ENCODE measurements at regions not wholly inside any gene's neighbourhood (a gene's known extent, or its start where the extent isn't known, plus 50 kb on each side); places are given as distances from the start of the nearest gene placed in this dataset.

- Mint-ChIP-seq H3K4me3 (no peak overlapping the region), H3K9me3 (no peaks in the 10 kb centered on the region), H3K27ac (no peak overlapping the region), H3K27me3 (ENCODE audit: insufficient read depth) (peaks cover 15% of the 10 kb centered on the region), H3K4me1 (peaks cover 3% of the 10 kb centered on the region), H3K36me3 (ENCODE audit: low read depth) (no peaks in the 10 kb centered on the region)
- TF ChIP-seq CTCF (conservative IDR thresholded peaks at IDR 0.05), result no peak
- Histone ChIP-seq H3K9me3 (ENCODE audit: control insufficient read depth, low read length) (no peaks in the 10 kb centered on the region), H3K36me3 (ENCODE audit: control insufficient read depth, insufficient read depth, low read length) (no peaks in the 10 kb centered on the region), H3K4me1 (ENCODE audit: control insufficient read depth, insufficient read depth, low read length) (no peaks in the 10 kb centered on the region), H3K4me3 (ENCODE audit: low read length) (no peak overlapping the region), H3K27me3 (ENCODE audit: control insufficient read depth, insufficient read depth, low read length, poor library complexity, severe bottlenecking) (no peaks in the 10 kb centered on the region), H3K9ac (ENCODE audit: extremely low read depth, low read length, poor library complexity, severe bottlenecking) (no peak overlapping the region), H3K27ac (ENCODE audit: low read depth, low read length) (no peak overlapping the region)
- WGBS, 2 experiments (ENCODE audit: insufficient coverage in 1 of 2, insufficient read length in 1 of 2), result 0% methylated on average over 1 of the region's 1 CpG; no CpG with 5 or more reads in 1 of the 2 experiments
- DNase-seq, result peak; percentile 35
These were observed 166.1 kb upstream of the ETV3 start for GRCh38 chr1:157304271-157304670.

- Histone ChIP-seq H3K9ac (ENCODE audit: extremely low read depth, low read length, poor library complexity, severe bottlenecking) (no peak overlapping the region), H3K4me3 (ENCODE audit: low read length) (no peak overlapping the region), H3K9me3 (ENCODE audit: control insufficient read depth, low read length) (no peaks in the 10 kb centered on the region), H3K36me3 (ENCODE audit: control insufficient read depth, insufficient read depth, low read length) (no peaks in the 10 kb centered on the region), H3K4me1 (ENCODE audit: control insufficient read depth, insufficient read depth, low read length) (no peaks in the 10 kb centered on the region), H3K27me3 (ENCODE audit: control insufficient read depth, insufficient read depth, low read length, poor library complexity, severe bottlenecking) (no peaks in the 10 kb centered on the region), H3K27ac (ENCODE audit: low read depth, low read length) (no peak overlapping the region)
- H3K4me1 Mint-ChIP-seq, result peaks cover 3% of the 10 kb centered on the region
- no peaks in the 10 kb centered on the region for H3K36me3 Mint-ChIP-seq (ENCODE audit: low read depth)
- 89 to 100% methylated on average over 2 to 4 of the region's 4 CpGs for WGBS, 2 experiments (ENCODE audit: insufficient coverage in 1 of 2, insufficient read length in 1 of 2)
- H3K4me3 Mint-ChIP-seq, result no peak overlapping the region
- no peak overlapping the region for H3K27ac Mint-ChIP-seq
- TF ChIP-seq CTCF (conservative IDR thresholded peaks at IDR 0.05), result no peak
- peaks cover 5% of the 10 kb centered on the region for H3K27me3 Mint-ChIP-seq (ENCODE audit: insufficient read depth)
- no peaks in the 10 kb centered on the region for H3K9me3 Mint-ChIP-seq
- peak; percentile 23 for DNase-seq
These were observed 164.5 kb upstream of the ETV3 start for GRCh38 chr1:157302724-157303123.

GRCh38 chr1:157302199-157302497, 164.0 kb upstream of the ETV3 start:
- WGBS, 2 experiments (ENCODE audit: insufficient coverage in 1 of 2, insufficient read length in 1 of 2), result 86 to 96% methylated on average over 2 to 3 of the region's 3 CpGs

More at GRCh38 chr1:157302199-157302497, 164.0 kb upstream of the ETV3 start:
- Mint-ChIP-seq H3K4me1 (peaks cover 3% of the 10 kb centered on the region), H3K27me3 (ENCODE audit: insufficient read depth) (peaks cover 3% of the 10 kb centered on the region), H3K36me3 (ENCODE audit: low read depth) (no peaks in the 10 kb centered on the region), H3K27ac (no peak overlapping the region), H3K4me3 (no peak overlapping the region), H3K9me3 (no peaks in the 10 kb centered on the region)
- Histone ChIP-seq H3K9ac (ENCODE audit: extremely low read depth, low read length, poor library complexity, severe bottlenecking) (no peak overlapping the region), H3K4me1 (ENCODE audit: control insufficient read depth, insufficient read depth, low read length) (no peaks in the 10 kb centered on the region), H3K9me3 (ENCODE audit: control insufficient read depth, low read length) (no peaks in the 10 kb centered on the region), H3K27me3 (ENCODE audit: control insufficient read depth, insufficient read depth, low read length, poor library complexity, severe bottlenecking) (no peaks in the 10 kb centered on the region), H3K36me3 (ENCODE audit: control insufficient read depth, insufficient read depth, low read length) (no peaks in the 10 kb centered on the region), H3K4me3 (ENCODE audit: low read length) (no peak overlapping the region), H3K27ac (ENCODE audit: low read depth, low read length) (no peak overlapping the region)
- no peak for TF ChIP-seq CTCF (conservative IDR thresholded peaks at IDR 0.05)
- DNase-seq, result peak; percentile 18

All from endodermal cell (in vitro differentiated cells).